ENCODE measurements at regions not wholly inside any gene's neighbourhood (a gene's known extent, or its start where the extent isn't known, plus 50 kb on each side); places are given as distances from the start of the nearest gene placed in this dataset.

DNA sequence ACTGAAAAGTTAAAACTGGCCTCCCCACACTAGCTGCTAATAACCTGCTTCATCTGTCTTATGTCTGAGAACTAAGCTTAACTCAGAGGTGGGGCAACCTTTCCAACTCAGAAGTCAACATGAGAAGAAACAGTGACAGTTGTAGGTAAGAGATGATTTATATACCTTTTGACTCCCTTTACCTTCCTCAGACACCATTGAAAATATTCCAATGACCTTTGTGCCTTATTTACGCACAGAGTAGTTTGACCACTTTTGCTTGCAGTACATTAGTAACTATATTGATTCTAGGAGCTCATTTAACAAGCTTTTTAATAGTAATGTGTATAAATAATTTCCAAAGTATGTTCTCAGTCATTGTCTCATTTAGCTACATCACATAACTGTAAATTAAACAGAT, 77.6 kb downstream of the ALX1 start:
- no peak for DNase-seq (ENCODE audit: low read depth in 1 of 2, low spot score in 1 of 2)
- Histone ChIP-seq H3K4me2 (no peak overlapping the region), H3K4me1 (no peaks in the 10 kb centered on the region), H3K9me3 (no peaks in the 10 kb centered on the region), H3K27ac (no peak overlapping the region), H3K4me3 (no peak overlapping the region)
- ATAC-seq = no peak
- 51% methylated on average over 1 of the region's 1 CpG for WGBS (ENCODE audit: missing lambda C conversion rate)
- ChIA-PET POLR2A (no interaction called here), CTCF (no interaction called here)
- TF ChIP-seq GATA3 (IDR thresholded peaks at IDR 0.05; ENCODE audit: borderline replicate concordance) = no peak
- no peak for FAIRE-seq

DNA sequence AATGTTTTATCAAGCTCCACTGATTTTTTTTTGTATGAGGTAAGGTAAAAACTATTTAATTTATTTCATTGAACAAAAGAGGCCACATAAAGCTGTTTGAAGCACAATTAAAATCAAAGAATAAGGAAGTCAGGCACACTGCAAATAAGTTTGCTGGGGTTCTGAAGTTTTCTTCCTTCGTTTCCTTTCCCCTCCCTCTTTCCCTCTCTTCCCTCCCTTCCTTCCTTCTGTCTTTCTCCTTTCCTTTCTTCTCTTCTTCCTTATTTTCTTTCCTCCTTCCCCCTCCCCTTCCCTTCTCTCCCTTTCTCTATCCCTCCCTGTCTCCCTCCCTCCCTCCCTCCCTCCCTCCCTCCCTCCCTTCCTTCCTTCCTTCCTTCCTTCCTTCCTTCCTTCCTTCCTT, 78.7 kb downstream of the ALX1 start:
- ChIA-PET POLR2A (no interaction called here), CTCF (no interaction called here)
- no peak for TF ChIP-seq FOSB (CRISPR knock-in tag; IDR thresholded peaks at IDR 0.05)
- TF ChIP-seq REST (IDR thresholded peaks at IDR 0.05) = no peak
- TF ChIP-seq EHMT2 (IDR thresholded peaks at IDR 0.05; ENCODE audit: low read depth) = no peak
- TF ChIP-seq, protein P1, sequence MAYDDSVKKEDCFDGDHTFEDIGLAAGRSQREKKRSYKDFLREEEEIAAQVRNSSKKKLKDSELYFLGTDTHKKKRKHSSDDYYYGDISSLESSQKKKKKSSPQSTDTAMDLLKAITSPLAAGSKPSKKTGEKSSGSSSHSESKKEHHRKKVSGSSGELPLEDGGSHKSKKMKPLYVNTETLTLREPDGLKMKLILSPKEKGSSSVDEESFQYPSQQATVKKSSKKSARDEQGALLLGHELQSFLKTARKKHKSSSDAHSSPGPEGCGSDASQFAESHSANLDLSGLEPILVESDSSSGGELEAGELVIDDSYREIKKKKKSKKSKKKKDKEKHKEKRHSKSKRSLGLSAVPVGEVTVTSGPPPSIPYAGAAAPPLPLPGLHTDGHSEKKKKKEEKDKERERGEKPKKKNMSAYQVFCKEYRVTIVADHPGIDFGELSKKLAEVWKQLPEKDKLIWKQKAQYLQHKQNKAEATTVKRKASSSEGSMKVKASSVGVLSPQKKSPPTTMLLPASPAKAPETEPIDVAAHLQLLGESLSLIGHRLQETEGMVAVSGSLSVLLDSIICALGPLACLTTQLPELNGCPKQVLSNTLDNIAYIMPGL (CRISPR knock-in tag; IDR thresholded peaks at IDR 0.05; ENCODE audit: borderline replicate concordance) = no peak
- no peak for TF ChIP-seq POLR2A (IDR thresholded peaks at IDR 0.05; ENCODE audit: low read length)
- no peak for TF ChIP-seq CEBPB (IDR thresholded peaks at IDR 0.05)
- TF ChIP-seq PHF8 (IDR thresholded peaks at IDR 0.05; ENCODE audit: borderline replicate concordance, low read depth) = no peak
- no peak for TF ChIP-seq E2F6 (IDR thresholded peaks at IDR 0.05; ENCODE audit: borderline replicate concordance, low read depth)
- no peak for TF ChIP-seq RFX5 (IDR thresholded peaks at IDR 0.05)
- no peak for TF ChIP-seq GATA3 (IDR thresholded peaks at IDR 0.05; ENCODE audit: borderline replicate concordance)
- no peak for TF ChIP-seq EP300 (IDR thresholded peaks at IDR 0.05)
- TF ChIP-seq RAD21 (conservative IDR thresholded peaks at IDR 0.05 in 1 of 2, IDR thresholded peaks at IDR 0.05 in 1 of 2) = no peak
- TF ChIP-seq POLR2AphosphoS2 (conservative IDR thresholded peaks at IDR 0.05; ENCODE audit: low read length) = no peak
- TF ChIP-seq TP53 (CRISPR knock-in tag; IDR thresholded peaks at IDR 0.05) = no peak
- no peak for TF ChIP-seq CBX8 (IDR thresholded peaks at IDR 0.05)
- no peak for TF ChIP-seq HES2 (IDR thresholded peaks at IDR 0.05)
- no peak for TF ChIP-seq NPAS2 (CRISPR knock-in tag; IDR thresholded peaks at IDR 0.05; ENCODE audit: borderline replicate concordance)
- TF ChIP-seq, protein P2, sequence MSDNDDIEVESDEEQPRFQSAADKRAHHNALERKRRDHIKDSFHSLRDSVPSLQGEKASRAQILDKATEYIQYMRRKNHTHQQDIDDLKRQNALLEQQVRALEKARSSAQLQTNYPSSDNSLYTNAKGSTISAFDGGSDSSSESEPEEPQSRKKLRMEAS (IDR thresholded peaks at IDR 0.05) = no peak
- TF ChIP-seq KDM1A (IDR thresholded peaks at IDR 0.05; ENCODE audit: low read depth) = no peak
- TF ChIP-seq, protein P3, sequence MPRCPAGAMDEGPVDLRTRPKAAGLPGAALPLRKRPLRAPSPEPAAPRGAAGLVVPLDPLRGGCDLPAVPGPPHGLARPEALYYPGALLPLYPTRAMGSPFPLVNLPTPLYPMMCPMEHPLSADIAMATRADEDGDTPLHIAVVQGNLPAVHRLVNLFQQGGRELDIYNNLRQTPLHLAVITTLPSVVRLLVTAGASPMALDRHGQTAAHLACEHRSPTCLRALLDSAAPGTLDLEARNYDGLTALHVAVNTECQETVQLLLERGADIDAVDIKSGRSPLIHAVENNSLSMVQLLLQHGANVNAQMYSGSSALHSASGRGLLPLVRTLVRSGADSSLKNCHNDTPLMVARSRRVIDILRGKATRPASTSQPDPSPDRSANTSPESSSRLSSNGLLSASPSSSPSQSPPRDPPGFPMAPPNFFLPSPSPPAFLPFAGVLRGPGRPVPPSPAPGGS (IDR thresholded peaks at IDR 0.05) = no peak
- H3K4me1 ChIP-seq = no peaks in the 10 kb centered on the region
- H3K27ac ChIP-seq = no peak overlapping the region
- no peak overlapping the region for H3K4me2 ChIP-seq
- FAIRE-seq = no peak
- 0% methylated on average over 1 of the region's 1 CpG for WGBS (ENCODE audit: missing lambda C conversion rate)
- H3K4me3 ChIP-seq = no peak overlapping the region
- DNase-seq (ENCODE audit: low read depth in 1 of 2, low spot score in 1 of 2) = no peak
- H3K9me3 ChIP-seq = no peaks in the 10 kb centered on the region
- no peak for ATAC-seq
